B cell (primary cell): ENCODE measurements at regions not wholly inside any gene's neighbourhood (a gene's known extent, or its start where the extent isn't known, plus 50 kb on each side); places are given as distances from the start of the nearest gene placed in this dataset.

Experiments
- EZH2 ChIP-seq: IDR thresholded peaks from 2 replicates; pipeline ENCODE4 v1.6.1; 2012; ENCODE audit warnings: borderline replicate concordance, low read depth, mild to moderate bottlenecking, moderate library complexity, low read length; ENCODE audit not compliant: insufficient read depth, poor library complexity, severe bottlenecking
- TF ChIP-seq, protein P1 (sequence below): fragments of 200-600 bp; IDR thresholded peaks from one replicate; pipeline ENCODE4 v1.8.0; 2022; ENCODE audit warnings: antibody characterized with exemption, mild to moderate bottlenecking

GRCh38 chr11:116540645-116541304, 232.0 kb downstream of the BUD13 start:
- TF ChIP-seq, protein P1, sequence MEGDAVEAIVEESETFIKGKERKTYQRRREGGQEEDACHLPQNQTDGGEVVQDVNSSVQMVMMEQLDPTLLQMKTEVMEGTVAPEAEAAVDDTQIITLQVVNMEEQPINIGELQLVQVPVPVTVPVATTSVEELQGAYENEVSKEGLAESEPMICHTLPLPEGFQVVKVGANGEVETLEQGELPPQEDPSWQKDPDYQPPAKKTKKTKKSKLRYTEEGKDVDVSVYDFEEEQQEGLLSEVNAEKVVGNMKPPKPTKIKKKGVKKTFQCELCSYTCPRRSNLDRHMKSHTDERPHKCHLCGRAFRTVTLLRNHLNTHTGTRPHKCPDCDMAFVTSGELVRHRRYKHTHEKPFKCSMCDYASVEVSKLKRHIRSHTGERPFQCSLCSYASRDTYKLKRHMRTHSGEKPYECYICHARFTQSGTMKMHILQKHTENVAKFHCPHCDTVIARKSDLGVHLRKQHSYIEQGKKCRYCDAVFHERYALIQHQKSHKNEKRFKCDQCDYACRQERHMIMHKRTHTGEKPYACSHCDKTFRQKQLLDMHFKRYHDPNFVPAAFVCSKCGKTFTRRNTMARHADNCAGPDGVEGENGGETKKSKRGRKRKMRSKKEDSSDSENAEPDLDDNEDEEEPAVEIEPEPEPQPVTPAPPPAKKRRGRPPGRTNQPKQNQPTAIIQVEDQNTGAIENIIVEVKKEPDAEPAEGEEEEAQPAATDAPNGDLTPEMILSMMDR, result no peak
- TF ChIP-seq EZH2, result no peak
